ENCODE measurements at regions not wholly inside any gene's neighbourhood (a gene's known extent, or its start where the extent isn't known, plus 50 kb on each side); places are given as distances from the start of the nearest gene placed in this dataset.

- no peak for FAIRE-seq
Observed at GRCh38 chr10:10130686-10131085, 887.0 kb upstream of the CELF2 start.

GRCh38 chr10:10132009-10132408 lies 885.7 kb upstream of the CELF2 start:
- no peak for FAIRE-seq

GRCh38 chr10:10133281-10133680 lies 884.4 kb upstream of the CELF2 start:
- FAIRE-seq: no peak

DNA sequence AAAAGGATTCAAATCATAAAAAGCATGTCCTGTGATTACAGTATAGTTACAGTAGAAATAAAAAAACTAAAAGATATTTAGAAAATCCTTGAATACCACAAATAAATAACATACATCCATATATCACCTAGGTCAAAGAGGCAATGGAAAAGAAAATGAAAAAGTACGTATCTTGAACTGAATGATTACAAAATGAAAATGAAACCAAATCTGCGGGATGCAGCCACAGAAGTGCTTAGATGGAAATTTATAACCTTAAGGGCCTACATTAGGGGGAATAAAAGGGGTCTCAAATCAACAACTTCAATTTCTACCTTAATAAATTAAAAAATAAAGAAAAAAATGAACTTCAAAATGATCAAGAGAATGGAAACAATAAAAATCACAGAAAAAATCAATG lies 879.0 kb upstream of the CELF2 start:
- no peak for FAIRE-seq

DNA sequence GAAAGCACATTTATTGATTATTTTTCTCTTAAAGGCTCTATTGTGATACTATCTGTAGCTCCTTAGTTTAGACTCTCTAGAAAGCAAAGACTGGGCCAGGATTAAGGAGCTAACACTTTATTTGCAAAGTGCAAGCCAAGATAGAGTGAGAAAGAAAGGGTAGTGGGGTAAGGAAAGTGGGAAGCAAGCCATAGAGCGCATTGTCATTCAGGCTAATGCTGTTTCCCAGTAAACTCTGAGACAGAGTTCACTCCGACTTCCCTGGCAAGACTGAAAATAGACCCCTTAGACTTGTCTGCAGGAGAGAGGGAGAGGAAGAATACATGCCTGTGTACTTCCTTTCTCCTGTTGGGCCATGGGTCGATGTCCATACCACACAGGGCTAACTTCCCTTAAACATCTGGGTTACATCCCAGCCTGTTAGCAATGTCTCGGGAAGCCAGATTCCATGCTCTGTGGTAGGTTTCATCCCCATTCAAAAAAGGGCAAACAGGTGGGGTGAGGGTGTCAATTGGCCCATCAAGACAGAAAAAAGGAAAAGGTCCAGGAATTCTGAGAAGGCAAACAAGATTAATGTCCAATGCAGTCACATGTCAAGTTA lies 875.8 kb upstream of the CELF2 start:
- FAIRE-seq: no peak

- FAIRE-seq: no peak
Observed at GRCh38 chr10:10146604-10147003, 871.1 kb upstream of the CELF2 start.

- no peak for FAIRE-seq
Observed at GRCh38 chr10:10149899-10150298, 867.8 kb upstream of the CELF2 start.

- FAIRE-seq: no peak
Observed at GRCh38 chr10:10156917-10157600, 860.6 kb upstream of the CELF2 start.

GRCh38 chr10:10160821-10161312 lies 856.8 kb upstream of the CELF2 start:
- no peak for FAIRE-seq

DNA sequence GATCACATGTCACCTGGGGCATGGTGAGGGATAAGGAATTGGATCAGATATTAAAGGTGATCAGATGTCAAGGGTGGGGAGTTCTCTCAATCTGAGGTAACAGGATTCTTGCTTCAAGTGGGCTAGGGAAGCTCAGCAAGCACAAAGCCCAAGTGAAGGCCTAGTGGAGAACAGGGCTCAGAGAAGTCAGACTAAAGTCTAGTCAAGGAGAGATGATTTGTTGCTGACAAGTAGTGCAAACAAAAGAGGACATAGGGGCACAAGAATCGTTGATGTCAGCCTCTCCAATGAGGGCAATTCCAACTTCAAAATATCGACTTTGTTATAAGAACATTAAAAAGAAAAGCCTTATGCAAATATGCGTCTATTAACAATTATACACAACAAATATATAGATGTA lies 852.8 kb upstream of the CELF2 start:
- FAIRE-seq: no peak

DNA sequence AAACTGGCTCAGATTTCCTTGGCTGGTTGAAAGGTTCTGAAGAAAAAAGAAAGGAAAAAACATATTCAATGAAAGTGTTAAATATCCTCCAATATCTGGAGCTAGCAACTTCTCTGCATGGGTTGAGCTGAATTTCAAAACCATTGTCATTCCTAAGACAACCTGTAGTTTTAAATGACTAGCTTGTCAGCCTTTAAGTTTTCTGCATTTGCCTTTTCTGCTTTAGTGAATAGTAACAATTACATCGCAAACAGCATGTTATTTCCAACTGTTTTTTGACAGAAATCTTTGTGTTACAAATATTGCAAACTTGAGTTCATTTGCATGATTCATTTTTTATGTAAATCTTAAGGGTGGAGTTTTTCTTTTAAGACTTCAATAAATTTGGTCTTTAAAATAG lies 852.3 kb upstream of the CELF2 start:
- no peak for FAIRE-seq

DNA sequence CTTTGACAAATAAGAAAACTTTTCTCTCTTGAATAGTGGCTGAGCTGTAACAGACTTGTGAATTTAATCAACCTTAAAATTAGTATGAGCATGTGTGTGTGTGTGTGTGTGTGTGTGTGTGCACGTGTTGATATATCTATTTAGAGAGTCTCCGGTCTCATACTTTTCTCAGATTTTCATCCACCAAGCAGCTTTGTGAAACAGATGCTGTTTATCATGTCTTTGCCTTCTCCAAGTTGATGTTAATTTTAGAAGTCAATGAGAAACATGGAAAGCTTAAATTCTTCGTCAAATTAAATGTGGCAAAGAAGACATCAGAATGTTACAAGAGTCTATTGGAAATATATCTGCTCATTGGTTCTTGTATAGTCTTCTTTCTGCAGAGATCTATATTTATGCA lies 839.2 kb upstream of the CELF2 start:
- FAIRE-seq: no peak

GRCh38 chr10:10193848-10194247 lies 823.8 kb upstream of the CELF2 start:
- no peak for FAIRE-seq

DNA sequence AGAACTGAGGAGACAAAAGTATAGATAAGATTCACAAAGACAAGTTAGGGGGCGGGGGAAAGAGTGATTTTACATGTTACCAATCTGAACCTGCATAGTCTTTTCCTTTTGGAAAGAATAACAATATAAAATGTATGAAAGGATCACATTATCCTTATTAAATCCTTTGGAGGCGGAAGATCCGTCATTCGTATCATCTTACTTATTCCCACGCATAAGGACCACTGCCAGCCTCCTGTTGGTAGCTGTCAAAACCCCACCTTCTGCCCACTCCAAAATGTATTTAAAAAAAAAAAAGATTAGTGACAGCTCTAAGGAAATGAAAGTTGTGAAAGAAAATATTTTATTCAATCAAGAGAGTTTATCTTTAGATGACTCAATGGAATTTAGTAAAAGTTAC lies 821.0 kb upstream of the CELF2 start:
- FAIRE-seq: no peak

- FAIRE-seq: no peak
Observed at GRCh38 chr10:10197423-10197822, 820.2 kb upstream of the CELF2 start.

- FAIRE-seq: no peak
Observed at GRCh38 chr10:10198363-10198762, 819.3 kb upstream of the CELF2 start.

GRCh38 chr10:10204415-10204814 lies 813.3 kb upstream of the CELF2 start:
- no peak for FAIRE-seq

GRCh38 chr10:10205906-10206305 lies 811.8 kb upstream of the CELF2 start:
- FAIRE-seq: no peak

DNA sequence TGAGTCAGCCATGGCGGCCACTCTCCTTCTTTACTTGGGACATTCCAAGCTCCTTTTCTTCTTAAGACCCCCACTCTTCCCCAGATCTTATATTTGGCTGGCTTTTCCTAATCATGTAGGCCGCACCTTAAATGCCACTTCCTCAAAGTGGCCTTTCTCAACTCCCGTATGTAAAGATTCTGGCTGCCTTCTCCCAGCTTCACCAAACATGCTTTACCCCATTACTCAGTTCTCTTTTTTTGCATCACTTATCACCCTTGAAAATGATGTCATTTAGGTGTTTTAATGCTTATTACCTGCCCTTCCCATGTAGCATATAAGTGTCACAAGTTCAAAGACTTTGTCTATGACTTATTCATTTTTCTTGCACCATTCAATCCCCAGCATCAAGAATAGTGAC lies 810.1 kb upstream of the CELF2 start:
- FAIRE-seq: no peak

DNA sequence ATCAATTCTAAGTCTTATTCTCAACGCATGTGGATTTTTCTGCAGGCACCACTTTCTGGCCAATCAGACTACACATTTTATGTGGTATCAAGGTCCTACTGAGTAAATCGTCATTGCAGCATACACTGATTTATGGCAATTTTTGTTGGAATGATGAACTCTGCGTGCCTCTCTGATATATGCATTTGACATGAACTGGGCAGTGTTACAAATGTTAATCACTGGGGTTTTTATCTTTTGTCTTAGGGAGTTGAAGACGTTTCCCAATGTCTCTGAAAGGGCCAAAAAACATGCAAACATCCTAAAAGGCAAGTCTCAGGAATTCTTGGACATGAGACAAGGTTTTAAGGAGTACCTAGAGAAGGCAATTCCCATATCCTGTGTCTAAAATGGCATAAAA lies 809.5 kb upstream of the CELF2 start:
- FAIRE-seq: no peak

GRCh38 chr10:10209167-10209566 lies 808.5 kb upstream of the CELF2 start:
- no peak for FAIRE-seq

GRCh38 chr10:10211409-10211808 lies 806.3 kb upstream of the CELF2 start:
- no peak for FAIRE-seq

DNA sequence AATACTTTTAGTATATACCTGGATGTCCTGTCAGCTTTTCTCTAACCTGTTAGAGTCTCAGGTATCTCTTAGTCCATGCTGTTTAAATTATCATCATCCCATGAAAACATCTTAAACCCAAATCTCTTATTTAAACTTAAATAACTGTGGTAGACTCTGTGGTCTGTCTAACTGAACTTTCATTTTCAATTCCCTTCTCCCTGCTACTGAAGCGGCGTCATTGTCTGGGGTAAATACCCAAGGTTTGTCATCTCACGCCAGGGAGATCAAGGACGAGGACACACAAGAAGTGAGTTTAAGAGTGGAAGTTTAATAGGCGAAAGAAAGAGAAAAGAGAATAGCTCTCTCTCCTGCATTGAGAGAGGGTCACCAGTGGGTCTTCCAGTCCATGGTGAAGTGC lies 804.4 kb upstream of the CELF2 start:
- no peak for FAIRE-seq

GRCh38 chr10:10222304-10222841 lies 795.3 kb upstream of the CELF2 start:
- no peak for FAIRE-seq

GRCh38 chr10:10223131-10223530 lies 794.5 kb upstream of the CELF2 start:
- no peak for FAIRE-seq

Data from G401.6 (cell line).